HCT116 (cell line): ENCODE measurements at regions not wholly inside any gene's neighbourhood (a gene's known extent, or its start where the extent isn't known, plus 50 kb on each side); places are given as distances from the start of the nearest gene placed in this dataset.

Experiments used
- ATAC-seq: fragments of 200-7000 bp; cut with Tn5 transposase; 2 replicates; pipeline ENCODE4 v1.9.1; 2020; ENCODE audit warnings: mild to moderate bottlenecking, moderate library complexity
- BruUV-seq: library from RNA; stranded (reverse); fragments of 400-500 nt; replicated peaks from 2 replicates; lab custom pipeline; 2021; lab: Mats Ljungman, UMichigan
- CTCF ChIA-PET: fragments of 300-600 bp; sonication (Branson Sonifier 250); formaldehyde crosslinking; loops from one replicate; lab custom pipeline; 2021; ENCODE audit warnings: antibody characterized with exemption; lab: Charles Lee
- POLR2A ChIA-PET: fragments of 300-600, 350-600 bp; sonication (Branson Sonifier 250); formaldehyde crosslinking; loops from one replicate; lab custom pipeline; 2021; ENCODE audit warnings: antibody characterized with exemption; lab: Charles Lee
- RAD21 ChIA-PET, 2 experiments: fragments of 300-600 bp; sonication (Branson Sonifier 250); formaldehyde crosslinking; loops; one replicate each; lab custom pipeline; 2023; ENCODE audit warnings: low total read pairs in 2 of 2; ENCODE audit not compliant: uncharacterized antibody in 2 of 2, unreplicated experiment in 2 of 2, low non-redundant PET in 1 of 2; lab: Charles Lee
- DNase-seq: peaks from one replicate; pipeline ENCODE4 v3.0.0-alpha.2; 2010; ENCODE audit warnings: low read depth, low spot score
- H2AFZ ChIP-seq: fragments of 200-600 bp; shearing (Covaris generic), sonication (generic); 2 replicates; pipeline ENCODE4 v1.6.1; 2017; ENCODE audit warnings: low read depth, mixed run types, mixed read lengths, antibody characterized with exemption, low read length; ENCODE audit not compliant: poor library complexity, severe bottlenecking
- H3K27ac ChIP-seq: 2 replicates; pipeline ENCODE4 v1.5.1; 2012; ENCODE audit warnings: low read depth, low read length
- H3K27me3 ChIP-seq: fragments of 200-600 bp; sonication (generic); 2 replicates; pipeline ENCODE4 v1.6.1; 2016; ENCODE audit warnings: mixed run types, low read length, mixed read lengths; ENCODE audit not compliant: insufficient read depth
- H3K36me3 ChIP-seq, 2 experiments: fragments of 200-500 bp in 1 of 2; fragments of 200-600 bp in 1 of 2; sonication (Bioruptor generic) in 1 of 2; sonication (generic) in 1 of 2; 2 replicates each; pipeline versions ENCODE4 v1.5.1 to v1.6.1; 2014 to 2016; ENCODE audit warnings: low read length in 2 of 2, inconsistent platforms in 1 of 2, mixed read lengths in 1 of 2, mixed run types in 1 of 2; ENCODE audit not compliant: insufficient read depth in 2 of 2, control insufficient read depth in 1 of 2
- H3K4me1 ChIP-seq, 2 experiments: fragments of 200-600 bp in 1 of 2; sonication (generic) in 1 of 2; 2 replicates each; pipeline versions ENCODE4 v1.5.1 to v1.6.1; 2012 to 2017; ENCODE audit warnings: low read length in 2 of 2, inconsistent platforms in 1 of 2, mild to moderate bottlenecking in 1 of 2, mixed read lengths in 1 of 2, mixed run types in 1 of 2, moderate library complexity in 1 of 2; ENCODE audit not compliant: insufficient read depth in 2 of 2, control insufficient read depth in 1 of 2
- H3K4me2 ChIP-seq: fragments of 200-600 bp; sonication (generic); 2 replicates; pipeline ENCODE4 v1.6.1; 2017; ENCODE audit warnings: mixed run types, low read length, mixed read lengths
- H3K4me3 ChIP-seq, 2 experiments: fragments of 200-600 bp in 1 of 2; sonication (generic) in 1 of 2; replicated peaks in 1 of 2; 2 replicates each; pipeline ENCODE4 v1.5.1; 2011 to 2016; ENCODE audit warnings: low read length in 2 of 2, control low read depth in 1 of 2, low read depth in 1 of 2, mild to moderate bottlenecking in 1 of 2, mixed read lengths in 1 of 2, mixed run types in 1 of 2
- H3K79me2 ChIP-seq: fragments of 200-600 bp; sonication (generic); 2 replicates; pipeline ENCODE4 v1.6.1; 2017; ENCODE audit warnings: mild to moderate bottlenecking, mixed run types, low read length, moderate library complexity, mixed read lengths; ENCODE audit not compliant: insufficient read depth
- H3K9ac ChIP-seq: fragments of 200-600 bp; sonication (generic); 2 replicates; pipeline ENCODE4 v1.6.1; 2016; ENCODE audit warnings: low read length, mixed read lengths
- H3K9me2 ChIP-seq: fragments of 200-600 bp; sonication (generic), shearing (Covaris generic); 2 replicates; pipeline ENCODE4 v1.6.1; 2017; ENCODE audit warnings: mixed run types, mild to moderate bottlenecking, moderate library complexity; ENCODE audit not compliant: insufficient read depth
- H3K9me3 ChIP-seq, 2 experiments: fragments of 200-500 bp in 1 of 2; fragments of 200-600 bp in 1 of 2; sonication (Bioruptor generic) in 1 of 2; sonication (generic) in 1 of 2; 2 replicates each; pipeline ENCODE4 v1.6.1; 2014 to 2017; ENCODE audit warnings: low read length in 2 of 2, mixed read lengths in 2 of 2, inconsistent platforms in 1 of 2, low read depth in 1 of 2, mild to moderate bottlenecking in 1 of 2, mixed run types in 1 of 2, moderate library complexity in 1 of 2; ENCODE audit not compliant: control insufficient read depth in 1 of 2, insufficient read depth in 1 of 2
- H4K20me1 ChIP-seq: fragments of 200-600 bp; sonication (generic), shearing (Covaris generic); 2 replicates; pipeline ENCODE4 v1.6.1; 2017; ENCODE audit warnings: mixed run types, mild to moderate bottlenecking, moderate library complexity; ENCODE audit not compliant: insufficient read depth
- EGR1 ChIP-seq: IDR thresholded peaks from 2 replicates; pipeline ENCODE4 v1.6.1; 2012; ENCODE audit warnings: low read depth
- ELF1 ChIP-seq: IDR thresholded peaks from 2 replicates; pipeline ENCODE4 v1.6.1; 2012; ENCODE audit warnings: low read depth, borderline replicate concordance
- FOSL1 ChIP-seq: IDR thresholded peaks from 2 replicates; pipeline ENCODE4 v1.6.1; 2012; ENCODE audit warnings: low read depth
- POLR2AphosphoS5 ChIP-seq: IDR thresholded peaks from 2 replicates; pipeline ENCODE4 v1.6.1; 2011; ENCODE audit warnings: mild to moderate bottlenecking, low read depth, low read length, moderate library complexity
- RAD21 ChIP-seq: IDR thresholded peaks from 2 replicates; pipeline ENCODE4 v1.6.1; 2012; ENCODE audit warnings: low read depth, mild to moderate bottlenecking
- SRF ChIP-seq: IDR thresholded peaks from 2 replicates; pipeline ENCODE4 v1.6.1; 2012; ENCODE audit warnings: low read depth
- TCF7L2 ChIP-seq: IDR thresholded peaks from 2 replicates; pipeline ENCODE4 v1.7.0; 2011; ENCODE audit warnings: borderline replicate concordance, inconsistent platforms; ENCODE audit not compliant: insufficient read depth, insufficient read length; ENCODE audit errors: extremely low read depth
- YY1 ChIP-seq: IDR thresholded peaks from 2 replicates; pipeline ENCODE4 v1.6.1; 2011; ENCODE audit warnings: low read length, low read depth, moderate library complexity, mild to moderate bottlenecking; ENCODE audit not compliant: insufficient replicate concordance; ENCODE audit errors: extremely low read depth
- ZNF274 ChIP-seq: fragments of 200-500 bp; sonication (Bioruptor generic); IDR thresholded peaks from 2 replicates; pipeline ENCODE4 v1.6.1; 2014; ENCODE audit warnings: mild to moderate bottlenecking, low read depth, low read length, inconsistent platforms
- intact Hi-C: fragments of 100-400 bp; cut with micrococcal nuclease; formaldehyde crosslinking; loops from 2 replicates; pipeline ENCODE4 v1.10.0; 2022
- TF ChIP-seq, protein P1 (sequence below), 3 experiments: fragments of 200-600 bp in 1 of 3; sonication (generic) in 1 of 3; IDR thresholded peaks in 2 of 3; conservative IDR thresholded peaks in 1 of 3; 2 replicates each; pipeline ENCODE4 v1.5.1; 2012 to 2017; ENCODE audit warnings: low read depth in 2 of 3, low read length in 2 of 3, antibody characterized with exemption in 1 of 3, borderline replicate concordance in 1 of 3, control low read depth in 1 of 3, mild to moderate bottlenecking in 1 of 3, mixed read lengths in 1 of 3, mixed run types in 1 of 3, moderate library complexity in 1 of 3; ENCODE audit not compliant: insufficient read depth in 1 of 3
- TF ChIP-seq, protein P2 (sequence below): IDR thresholded peaks from 2 replicates; pipeline ENCODE4 v1.6.1; 2012

DNA sequence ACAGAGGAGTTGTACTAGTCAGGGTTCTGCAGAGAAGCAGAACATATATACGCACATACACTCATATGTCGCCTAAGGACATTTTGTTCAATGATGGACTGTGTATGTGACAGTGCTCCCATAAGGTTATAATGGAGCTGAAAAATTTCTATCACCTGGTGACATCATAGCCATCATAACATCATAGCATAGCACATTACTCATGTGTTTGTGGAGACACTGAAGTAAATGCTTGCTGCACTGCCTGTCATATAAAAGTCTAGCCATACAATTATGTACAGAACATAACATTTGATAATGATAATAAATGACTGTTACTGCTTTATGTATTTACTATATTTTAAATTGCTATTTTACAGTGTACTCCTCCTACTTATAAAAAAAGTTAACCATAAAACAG is 83.1 kb downstream of the TSN start:
- DNase-seq: no peak
- ChIA-PET POLR2A (no interaction called here), RAD21 (no interaction called here), CTCF (no interaction called here)
- H3K36me3 ChIP-seq: no peaks in the 10 kb centered on the region
- peaks cover 46% of the 10 kb centered on the region for H3K27me3 ChIP-seq
- no TSS peak for BruUV-seq
- no peak overlapping the region for H3K4me2 ChIP-seq
- no peaks in the 10 kb centered on the region for H3K9me3 ChIP-seq
- intact Hi-C loops: no loop called here
- no peaks in the 10 kb centered on the region for H3K9me2 ChIP-seq
- no peak overlapping the region for H2AFZ ChIP-seq
- no peak overlapping the region for H3K4me3 ChIP-seq
- H3K27ac ChIP-seq: no peak overlapping the region
- H4K20me1 ChIP-seq: no peaks in the 10 kb centered on the region
- H3K9ac ChIP-seq: no peak overlapping the region
- ATAC-seq: no peak
- H3K79me2 ChIP-seq: no peaks in the 10 kb centered on the region
- TF ChIP-seq SRF (no peak), FOSL1 (no peak), EGR1 (no peak), ZNF274 (no peak), YY1 (no peak), TCF7L2 (no peak)
- TF ChIP-seq, protein P1, sequence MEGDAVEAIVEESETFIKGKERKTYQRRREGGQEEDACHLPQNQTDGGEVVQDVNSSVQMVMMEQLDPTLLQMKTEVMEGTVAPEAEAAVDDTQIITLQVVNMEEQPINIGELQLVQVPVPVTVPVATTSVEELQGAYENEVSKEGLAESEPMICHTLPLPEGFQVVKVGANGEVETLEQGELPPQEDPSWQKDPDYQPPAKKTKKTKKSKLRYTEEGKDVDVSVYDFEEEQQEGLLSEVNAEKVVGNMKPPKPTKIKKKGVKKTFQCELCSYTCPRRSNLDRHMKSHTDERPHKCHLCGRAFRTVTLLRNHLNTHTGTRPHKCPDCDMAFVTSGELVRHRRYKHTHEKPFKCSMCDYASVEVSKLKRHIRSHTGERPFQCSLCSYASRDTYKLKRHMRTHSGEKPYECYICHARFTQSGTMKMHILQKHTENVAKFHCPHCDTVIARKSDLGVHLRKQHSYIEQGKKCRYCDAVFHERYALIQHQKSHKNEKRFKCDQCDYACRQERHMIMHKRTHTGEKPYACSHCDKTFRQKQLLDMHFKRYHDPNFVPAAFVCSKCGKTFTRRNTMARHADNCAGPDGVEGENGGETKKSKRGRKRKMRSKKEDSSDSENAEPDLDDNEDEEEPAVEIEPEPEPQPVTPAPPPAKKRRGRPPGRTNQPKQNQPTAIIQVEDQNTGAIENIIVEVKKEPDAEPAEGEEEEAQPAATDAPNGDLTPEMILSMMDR (IDR thresholded peaks at IDR 0.05 in 2 of 3, conservative IDR thresholded peaks at IDR 0.05 in 1 of 3; ENCODE audit: borderline replicate concordance in 1 of 3, insufficient read depth in 1 of 3, low read depth in 2 of 3, low read length in 2 of 3): no peak
- no peaks in the 10 kb centered on the region for H3K4me1 ChIP-seq

DNA sequence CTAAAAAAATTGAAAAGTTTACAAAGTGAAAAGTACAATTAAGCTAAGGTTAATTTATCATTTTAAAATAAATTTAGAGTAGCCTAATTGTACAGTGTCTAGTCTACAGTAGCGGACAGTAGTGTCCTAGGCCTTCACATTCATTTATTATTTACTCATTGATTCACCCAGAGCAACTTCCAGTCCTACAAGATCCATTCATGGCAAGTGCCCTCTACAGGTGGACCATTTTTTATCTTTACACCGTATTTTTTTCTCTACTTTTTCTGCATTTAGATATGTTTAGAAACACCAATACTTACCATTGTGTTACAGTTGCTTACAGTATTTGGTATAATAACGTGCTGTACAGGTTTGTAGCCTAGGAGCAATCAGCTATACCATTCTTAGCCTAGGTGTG is 84.1 kb downstream of the TSN start:
- Histone ChIP-seq H3K4me1 (no peaks in the 10 kb centered on the region), H3K9me3 (no peaks in the 10 kb centered on the region), H3K79me2 (no peaks in the 10 kb centered on the region), H3K27ac (no peak overlapping the region), H3K36me3 (no peaks in the 10 kb centered on the region), H3K27me3 (peaks cover 54% of the 10 kb centered on the region), H3K9me2 (no peaks in the 10 kb centered on the region), H4K20me1 (no peaks in the 10 kb centered on the region), H2AFZ (no peak overlapping the region), H3K4me2 (no peak overlapping the region), H3K9ac (no peak overlapping the region), H3K4me3 (no peak overlapping the region)
- POLR2A ChIA-PET: no interaction called here
- ATAC-seq (peak; percentile 44; the same call in 1 of the 2 replicates), DNase-seq (no peak)
- intact Hi-C loops: no loop called here
- TF ChIP-seq POLR2AphosphoS5 (no peak), ELF1 (no peak), EGR1 (no peak), ZNF274 (no peak), RAD21 (0 out of 2 replicates have a peak, but pooled peaks have one; percentile 7), SRF (no peak)
- TF ChIP-seq, protein P2, sequence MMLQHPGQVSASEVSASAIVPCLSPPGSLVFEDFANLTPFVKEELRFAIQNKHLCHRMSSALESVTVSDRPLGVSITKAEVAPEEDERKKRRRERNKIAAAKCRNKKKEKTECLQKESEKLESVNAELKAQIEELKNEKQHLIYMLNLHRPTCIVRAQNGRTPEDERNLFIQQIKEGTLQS: no peak
- TF ChIP-seq, protein P1 (IDR thresholded peaks at IDR 0.05 in 2 of 3, conservative IDR thresholded peaks at IDR 0.05 in 1 of 3; ENCODE audit: borderline replicate concordance in 1 of 3, insufficient read depth in 1 of 3, low read depth in 2 of 3, low read length in 2 of 3): peak in 2 of 3 experiments; percentile 9 to 36; a peak in 2 of 6 replicates
- CTCF ChIA-PET: no interaction called here
- no TSS peak for BruUV-seq
- RAD21 ChIA-PET: no interaction called here
